HG03025 (cell line): ENCODE measurements at regions not wholly inside any gene's neighbourhood (a gene's known extent, or its start where the extent isn't known, plus 50 kb on each side); places are given as distances from the start of the nearest gene placed in this dataset.
A peak's percentile ranks its signal among the peaks of the same experiment; 100 is the strongest.

ENCODE experiments used
- ATAC-seq: cut with Tn5 transposase; IDR thresholded peaks from one replicate; pipeline ENCODE4 v1.9.1; 2021; ENCODE audit warnings: mild to moderate bottlenecking, moderate library complexity; ENCODE audit not compliant: unreplicated experiment, low FRiP score

DNA sequence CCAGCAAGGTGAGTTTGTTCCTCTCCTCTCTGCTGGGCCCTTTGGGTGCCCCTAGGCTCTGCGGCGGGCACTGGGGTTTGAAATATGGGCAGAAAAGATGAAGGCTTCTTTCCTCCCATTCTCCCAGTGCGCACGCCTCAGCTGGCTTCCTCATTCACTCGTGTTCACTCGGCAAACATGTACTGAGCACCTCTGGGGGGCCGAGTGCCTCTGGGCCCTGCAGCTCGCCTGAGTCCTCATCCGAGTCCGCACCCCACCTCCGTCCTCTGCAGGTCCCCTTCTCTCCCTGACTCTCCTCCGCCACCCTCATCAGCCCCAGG lies 98.5 kb upstream of the RUNX3 start:
- no peak for ATAC-seq

DNA sequence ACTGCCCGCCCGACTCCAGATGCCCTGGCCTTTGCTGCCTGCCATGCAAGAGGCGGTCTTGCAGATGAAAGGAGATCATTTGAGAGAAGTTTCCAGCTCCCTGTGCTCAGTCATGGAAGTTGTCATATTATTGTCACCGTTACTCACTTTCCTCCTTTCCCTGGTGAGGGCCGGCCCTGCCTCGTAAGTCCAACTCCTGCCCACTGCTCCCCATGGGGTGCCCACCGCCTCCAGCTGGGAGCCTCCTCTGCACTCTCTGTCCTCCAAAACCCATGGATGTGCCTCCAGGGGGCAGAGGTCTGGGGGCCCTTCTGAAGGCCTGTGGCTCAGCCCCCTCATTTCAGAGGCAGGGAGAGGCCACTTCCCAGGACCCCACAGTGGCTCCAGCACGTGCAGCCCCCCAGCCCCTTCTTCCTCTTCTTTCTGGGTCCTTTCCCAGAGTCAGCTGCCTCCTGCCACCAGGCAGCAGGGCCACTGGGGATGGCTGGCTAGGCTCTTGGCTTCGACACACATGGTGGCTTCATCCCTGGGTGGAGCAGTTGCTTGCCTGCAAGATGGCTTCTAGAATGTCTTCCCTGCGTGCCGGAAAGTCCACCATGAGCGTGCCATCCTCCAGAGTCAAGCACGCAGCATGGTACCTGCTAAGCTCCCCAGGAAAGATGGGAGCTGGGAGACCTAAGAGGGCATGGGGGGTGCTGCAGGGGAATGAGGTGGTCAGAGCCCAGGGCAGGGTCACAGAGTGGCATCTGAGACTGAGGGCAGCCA lies 97.9 kb upstream of the RUNX3 start:
- no peak for ATAC-seq

DNA sequence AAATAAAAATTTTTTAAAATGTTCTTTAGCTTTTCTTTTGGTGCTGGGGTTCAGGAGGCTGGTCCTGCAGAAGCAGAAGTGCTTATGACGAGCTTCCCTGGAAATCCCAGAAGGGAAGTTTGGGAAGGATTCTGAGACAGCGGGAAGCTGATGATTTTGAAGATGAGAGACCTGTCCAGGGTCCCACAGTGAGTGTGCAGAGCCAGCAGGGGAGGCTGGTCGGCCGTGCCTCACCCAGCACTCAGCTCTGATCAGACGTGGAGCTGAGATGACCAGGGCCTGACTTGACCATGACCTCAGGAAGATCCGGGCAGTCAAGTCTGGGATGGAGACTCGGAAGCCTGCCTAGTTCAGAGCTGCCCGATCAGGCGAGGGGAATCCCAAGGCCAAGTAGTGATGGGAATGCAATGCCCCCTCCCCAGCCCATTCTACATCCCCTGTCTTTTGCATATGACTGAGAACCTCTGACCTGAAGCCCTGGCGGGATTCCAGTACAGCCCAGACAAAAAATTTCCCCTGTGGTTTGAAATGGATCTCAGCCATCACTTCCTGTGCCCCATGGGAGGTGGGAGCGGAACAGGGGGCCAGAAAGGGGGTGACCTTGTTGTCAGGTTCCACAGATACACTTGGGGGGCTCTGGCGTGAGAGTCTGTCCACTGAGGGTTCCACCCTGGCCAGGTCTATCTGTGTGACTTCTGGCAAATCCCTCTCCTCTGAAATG lies 96.8 kb upstream of the RUNX3 start:
- ATAC-seq: no peak

DNA sequence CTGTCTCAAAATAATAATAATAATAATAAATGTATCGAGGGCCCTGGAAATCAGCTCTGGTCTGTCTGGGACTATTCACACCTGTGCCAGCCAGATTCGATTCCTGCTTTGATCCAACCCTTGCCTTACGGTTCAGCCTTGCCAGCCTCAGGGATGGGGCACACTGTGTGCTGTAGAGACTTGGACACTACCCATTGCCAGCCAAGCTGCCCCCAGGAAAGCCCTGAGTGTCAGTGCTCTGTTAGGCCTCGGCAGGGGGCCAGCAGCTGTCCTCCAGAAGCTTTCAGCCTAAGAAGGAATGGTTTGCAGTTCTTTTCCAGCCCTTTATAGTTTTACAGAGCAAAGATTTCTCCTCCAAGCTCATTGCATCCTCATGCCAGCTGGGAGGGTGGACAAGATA lies 96.2 kb upstream of the RUNX3 start:
- no peak for ATAC-seq

DNA sequence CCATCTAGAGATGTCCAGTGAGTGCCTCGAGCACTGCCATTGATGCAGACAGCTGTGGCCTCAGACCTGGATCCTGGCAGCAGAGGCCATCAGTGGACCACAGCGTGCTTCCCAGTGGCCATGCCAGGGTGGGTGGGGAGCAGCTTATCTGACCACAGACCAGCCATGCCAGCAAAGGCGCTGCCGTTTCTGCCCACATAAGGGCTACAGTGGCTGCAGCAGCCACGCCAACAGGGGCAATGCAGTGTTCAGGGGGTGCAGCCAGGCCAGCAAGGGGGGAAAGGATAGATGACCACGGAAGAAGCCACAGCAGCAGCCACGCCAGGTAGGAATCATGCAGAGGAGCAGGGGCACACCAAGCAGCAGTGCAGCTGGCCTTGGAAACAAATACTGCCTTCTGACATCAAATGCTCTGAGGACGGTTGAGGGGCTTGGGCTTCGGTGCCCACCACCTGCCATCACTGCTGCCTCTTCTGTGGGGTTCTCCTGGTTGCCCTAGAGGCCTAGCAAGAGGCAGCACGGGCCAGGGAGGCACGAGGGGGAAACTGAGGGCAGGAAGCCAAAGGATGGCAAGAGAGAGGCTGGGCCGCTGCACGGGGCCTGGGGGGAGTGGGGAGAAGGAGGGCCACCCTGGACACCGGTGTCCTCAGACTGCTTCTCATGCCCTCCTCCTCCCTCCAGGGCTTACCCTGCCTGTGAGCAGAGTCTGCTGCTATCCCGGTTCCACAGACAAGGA lies 94.7 kb upstream of the RUNX3 start:
- no peak for ATAC-seq

DNA sequence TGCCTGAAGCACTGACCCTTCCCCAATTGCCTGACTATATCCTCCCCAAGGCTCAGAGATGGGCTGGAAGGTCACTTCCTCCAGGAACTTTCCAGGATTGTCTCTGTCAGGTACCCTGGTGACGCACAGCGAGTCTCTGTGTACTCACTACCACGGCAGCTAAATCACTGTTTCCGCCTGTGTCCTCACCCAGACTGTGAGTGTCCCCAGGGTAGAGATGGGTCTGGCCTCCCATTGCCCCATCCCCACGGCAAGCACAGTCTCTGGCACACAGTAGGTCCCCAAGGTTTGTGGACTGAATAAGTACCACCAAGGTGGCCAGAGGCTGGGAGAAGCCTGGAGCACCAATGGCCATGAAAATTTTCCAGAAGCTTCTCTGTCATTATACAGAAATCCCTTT lies 93.8 kb upstream of the RUNX3 start:
- ATAC-seq: no peak

DNA sequence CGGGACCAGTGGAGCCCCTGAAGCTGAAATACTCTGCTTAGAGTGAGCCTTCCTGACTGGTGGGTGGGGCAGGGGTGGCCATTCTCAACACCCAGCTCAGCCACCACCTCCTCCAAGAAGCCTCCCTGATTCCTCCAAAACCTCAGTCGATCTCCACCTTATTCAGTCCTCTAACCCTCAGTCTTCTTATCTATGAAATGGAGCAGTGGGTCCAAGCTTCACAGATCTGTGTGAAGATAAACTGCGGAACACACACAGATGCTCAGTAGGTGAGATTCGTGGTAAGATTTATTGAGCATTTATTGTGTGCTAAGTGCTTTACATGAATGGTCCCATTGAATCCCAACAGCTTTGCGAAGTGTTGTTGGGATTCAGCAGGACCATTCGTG lies 93.1 kb upstream of the RUNX3 start:
- no peak for ATAC-seq

DNA sequence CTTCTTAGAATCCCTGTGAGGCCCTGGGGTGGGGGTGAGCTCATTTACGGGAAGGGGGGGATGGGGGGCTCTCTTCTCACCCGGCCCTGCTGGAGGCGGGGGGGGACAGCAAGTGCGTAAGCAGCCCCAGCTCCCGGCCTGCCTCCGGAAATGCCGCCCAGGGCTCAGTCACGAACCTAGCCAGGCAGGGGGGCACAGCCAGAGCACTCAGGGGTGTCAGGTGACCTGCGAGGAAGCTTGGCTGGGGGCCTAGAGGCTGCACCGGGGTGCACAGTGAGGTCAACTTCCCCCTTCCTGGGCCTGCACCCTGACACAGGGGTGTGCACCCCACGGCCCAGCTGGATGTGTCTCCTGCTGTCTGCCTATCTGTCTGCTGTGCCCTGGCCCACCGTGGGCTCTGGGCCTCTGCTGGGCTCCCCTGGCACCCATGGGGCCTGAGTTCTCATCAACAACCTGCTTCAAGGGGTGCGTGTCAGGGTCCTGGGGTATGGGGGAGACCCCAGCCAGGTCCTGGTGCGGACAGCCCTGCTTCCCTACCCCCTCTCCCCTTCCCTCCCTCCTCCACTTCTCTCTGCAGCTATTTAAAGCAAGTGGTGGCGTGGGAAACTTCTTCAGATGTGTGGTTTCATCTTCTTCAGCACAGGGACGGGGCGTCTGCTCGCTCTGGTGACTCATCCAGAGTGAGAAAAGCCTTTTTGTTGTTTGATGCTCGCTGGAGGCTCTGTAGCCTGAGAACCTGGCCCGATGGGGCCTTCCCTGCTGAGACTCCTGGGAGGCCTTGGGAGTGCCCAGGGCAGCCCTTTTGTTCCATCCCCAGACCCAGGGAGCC lies 92.5 kb upstream of the RUNX3 start:
- ATAC-seq: peak; percentile 47

DNA sequence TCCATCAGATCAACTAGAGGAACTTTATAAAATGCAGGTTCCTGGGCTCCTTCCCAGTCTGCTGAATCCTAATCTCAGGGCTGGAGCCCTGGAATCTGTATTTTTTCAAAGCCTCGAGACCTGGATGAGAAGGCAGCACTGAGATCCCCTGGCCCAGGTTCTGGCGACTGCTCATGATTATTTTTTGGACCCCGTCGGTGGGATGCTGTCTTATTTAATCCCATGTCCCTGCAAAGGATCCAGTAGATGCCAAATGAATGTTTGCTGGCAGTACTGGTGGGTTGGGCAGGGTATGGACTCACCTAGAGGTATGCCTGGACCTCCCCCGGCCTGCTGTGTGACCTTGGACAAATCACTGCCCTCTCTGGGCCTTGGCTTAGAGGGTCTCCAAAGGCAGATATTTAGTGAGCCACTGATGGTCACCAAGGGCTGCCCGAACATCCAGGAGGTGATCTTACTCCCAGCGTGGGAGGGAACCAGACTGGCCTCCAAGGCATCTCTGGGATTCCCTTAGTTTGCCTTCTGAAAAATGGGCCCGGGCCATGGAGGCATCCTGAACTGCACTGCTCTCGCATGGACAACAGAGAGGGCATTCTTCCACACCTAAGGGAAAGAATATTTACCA lies 91.6 kb upstream of the RUNX3 start:
- no peak for ATAC-seq

DNA sequence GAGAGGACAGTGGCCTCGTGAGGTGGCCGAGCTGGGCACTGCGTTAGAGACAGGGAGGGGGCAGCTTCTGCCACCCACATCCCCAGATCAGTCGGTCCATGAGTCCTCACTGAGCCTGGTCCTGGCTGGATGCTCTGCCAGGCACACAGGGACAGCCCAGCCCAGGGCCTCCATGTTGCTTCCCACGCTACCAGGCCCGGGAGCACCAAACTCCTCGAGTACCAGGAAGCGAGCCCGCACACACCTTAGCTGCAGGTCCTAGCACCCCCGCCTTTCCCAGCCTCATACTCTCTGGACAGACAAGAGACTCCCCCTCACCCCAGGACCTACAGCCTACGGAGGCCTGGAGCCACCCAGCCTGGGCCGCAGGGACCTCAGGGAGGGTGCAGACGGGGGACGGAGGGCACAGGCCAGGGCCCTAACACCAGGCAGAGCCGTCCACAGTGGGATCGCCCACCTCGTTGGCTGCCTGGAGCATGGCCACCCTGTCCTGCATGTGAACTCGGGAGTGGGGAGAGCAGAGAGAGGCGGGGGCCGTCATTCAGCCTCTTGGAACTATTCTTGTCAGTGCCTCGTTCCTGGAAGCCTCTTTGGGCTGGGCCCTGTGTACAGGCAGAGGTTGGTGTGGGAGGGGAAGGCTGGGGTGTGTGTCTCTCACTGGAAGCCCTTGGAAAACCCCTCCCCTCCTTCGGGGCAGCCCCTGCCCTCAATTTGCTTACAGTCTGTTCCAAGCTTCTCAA lies 90.9 kb upstream of the RUNX3 start:
- no peak for ATAC-seq

DNA sequence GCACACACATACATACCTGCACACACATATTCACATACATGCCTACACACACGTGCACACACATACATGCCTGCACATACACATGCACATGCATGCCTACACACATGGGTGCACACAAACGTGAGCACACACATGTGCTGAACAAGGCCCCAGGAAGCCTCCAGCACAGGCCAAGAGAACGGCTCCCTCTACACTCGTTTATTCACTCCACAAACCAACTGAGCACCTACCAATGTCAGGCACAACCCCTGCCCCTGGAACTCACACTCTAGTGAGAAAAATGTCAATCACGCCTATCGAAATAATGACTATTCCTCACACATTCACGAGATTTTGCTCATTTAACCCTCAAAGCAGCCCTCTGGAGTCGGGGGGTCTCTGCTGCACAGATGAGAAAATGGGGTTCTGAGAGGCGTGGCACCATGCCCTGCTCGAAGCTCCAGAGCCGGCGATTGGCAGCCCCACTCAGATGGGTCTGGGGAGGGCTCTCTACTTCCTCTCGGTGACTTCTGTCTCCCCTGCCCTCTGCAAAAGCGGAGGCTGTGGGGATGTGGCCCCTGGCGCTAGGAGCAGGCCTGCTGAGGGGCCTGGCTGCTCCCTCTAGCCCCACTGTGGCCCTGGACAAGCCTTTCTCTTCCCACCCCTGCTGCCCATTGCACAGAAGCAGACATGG lies 90.2 kb upstream of the RUNX3 start:
- no peak for ATAC-seq

DNA sequence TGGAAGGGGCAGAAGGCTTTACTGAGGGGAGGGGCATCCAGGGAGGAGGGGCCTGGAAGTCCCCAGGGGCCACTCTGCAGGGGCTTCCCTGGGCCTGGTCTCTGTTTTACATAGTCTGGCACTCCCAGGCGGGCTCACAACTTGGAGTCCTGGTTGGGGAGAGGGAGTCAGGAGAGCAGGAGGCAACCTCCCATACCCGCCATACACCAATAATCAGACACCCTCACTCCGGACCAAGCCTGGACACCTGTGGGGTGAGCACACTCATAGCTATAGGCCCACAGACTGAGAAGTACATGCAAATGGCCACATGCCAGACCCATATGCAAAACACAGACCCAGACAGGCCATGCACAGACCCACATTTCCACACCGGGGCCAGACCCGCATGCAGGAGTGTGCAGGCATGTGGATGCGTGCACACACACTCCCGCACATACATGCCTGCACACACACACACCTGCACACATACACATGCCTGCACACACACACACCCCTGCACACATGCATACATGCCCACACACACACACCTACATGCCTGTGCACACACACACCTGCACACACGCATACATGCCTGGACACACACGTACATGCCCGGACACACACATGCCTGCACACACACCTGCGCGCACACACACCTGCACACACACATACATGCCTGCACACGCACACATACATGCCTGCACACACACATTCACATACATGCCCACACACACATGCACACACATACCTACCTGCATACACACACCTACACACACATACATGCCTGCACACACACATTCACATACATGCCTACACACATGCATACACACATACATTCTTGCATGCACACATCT lies 89.5 kb upstream of the RUNX3 start:
- peak; percentile 42 for ATAC-seq

DNA sequence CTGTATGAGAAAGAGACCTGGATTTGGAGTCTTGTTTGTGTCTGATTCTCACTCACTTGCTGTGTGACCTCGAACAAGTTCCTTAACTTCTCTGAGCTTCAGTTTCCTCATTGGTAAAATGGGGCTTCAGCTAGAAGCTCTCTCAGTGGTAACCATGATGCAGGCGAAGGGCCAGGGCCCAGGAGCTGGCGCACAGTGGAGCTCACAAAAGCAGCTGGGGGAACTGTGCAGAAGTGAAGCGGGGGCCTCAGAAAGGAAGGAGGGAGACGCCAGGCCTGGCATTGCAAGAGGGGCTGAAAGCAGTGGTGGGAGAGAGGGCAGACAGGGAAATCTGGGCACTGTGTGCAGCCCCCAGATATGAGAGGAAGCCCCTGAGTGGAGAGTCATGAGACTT lies 88.9 kb upstream of the RUNX3 start:
- ATAC-seq: no peak

DNA sequence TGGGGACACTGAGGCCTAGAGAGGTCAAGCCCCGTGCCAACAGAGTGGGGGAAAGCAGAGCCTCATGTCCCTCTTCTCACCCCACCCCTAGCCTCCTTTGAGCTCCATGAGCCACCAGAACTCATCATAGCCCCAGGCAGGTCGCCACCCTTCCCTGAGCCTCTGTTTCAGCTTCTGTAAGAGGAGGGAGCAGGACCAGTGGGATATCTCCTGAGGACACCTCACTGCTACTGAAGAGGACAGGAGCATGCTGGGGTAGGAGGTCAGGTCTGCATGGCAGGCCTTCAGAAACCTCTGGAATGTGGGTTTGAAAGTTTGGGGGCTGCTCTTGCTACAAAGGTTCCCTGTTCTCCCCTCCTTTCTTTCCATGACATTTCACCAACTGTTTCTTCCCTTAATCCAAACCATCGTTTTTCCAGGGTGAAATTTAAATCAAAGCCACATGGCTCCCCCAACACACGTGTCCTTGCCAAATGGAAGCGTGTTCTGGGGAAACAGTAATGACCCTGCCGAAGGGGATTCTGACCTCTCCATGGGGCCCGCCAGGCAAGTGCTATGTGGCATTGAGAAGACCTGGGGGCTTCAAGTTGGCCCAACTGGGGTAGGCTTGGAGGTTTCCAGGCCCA lies 88.1 kb upstream of the RUNX3 start:
- no peak for ATAC-seq

DNA sequence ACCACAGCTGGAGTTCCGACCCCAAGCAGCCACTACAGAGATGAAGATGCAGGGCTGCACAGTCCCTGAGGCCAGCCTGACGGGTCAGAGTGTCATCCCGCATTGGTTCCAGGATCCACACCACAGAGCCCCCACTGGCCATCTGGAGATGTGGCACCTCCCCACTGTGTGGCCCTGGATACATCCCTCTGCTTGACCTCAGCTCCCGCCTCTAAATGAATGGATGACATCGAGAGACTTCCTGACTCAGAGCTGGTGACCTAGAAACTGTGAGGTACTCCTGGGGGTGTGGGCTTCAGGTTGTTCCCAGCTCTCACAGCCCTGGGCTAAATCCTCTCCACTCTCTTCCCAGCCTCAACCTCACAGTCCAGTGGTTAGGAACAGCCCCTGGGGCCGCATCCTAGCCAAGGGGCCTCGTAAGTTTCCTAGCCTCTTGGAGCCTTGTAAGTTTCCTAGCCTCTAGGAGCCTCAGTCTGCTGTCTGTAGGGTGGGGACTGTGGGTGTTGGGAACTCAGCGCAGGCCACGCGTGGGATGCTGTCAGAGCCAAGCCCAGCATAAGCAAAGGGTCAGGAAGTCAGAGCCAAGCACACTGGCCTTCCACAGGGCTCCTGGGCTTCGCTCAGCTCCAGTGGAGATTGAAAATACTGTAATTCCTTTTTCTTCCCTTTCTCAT lies 87.5 kb upstream of the RUNX3 start:
- no peak for ATAC-seq

DNA sequence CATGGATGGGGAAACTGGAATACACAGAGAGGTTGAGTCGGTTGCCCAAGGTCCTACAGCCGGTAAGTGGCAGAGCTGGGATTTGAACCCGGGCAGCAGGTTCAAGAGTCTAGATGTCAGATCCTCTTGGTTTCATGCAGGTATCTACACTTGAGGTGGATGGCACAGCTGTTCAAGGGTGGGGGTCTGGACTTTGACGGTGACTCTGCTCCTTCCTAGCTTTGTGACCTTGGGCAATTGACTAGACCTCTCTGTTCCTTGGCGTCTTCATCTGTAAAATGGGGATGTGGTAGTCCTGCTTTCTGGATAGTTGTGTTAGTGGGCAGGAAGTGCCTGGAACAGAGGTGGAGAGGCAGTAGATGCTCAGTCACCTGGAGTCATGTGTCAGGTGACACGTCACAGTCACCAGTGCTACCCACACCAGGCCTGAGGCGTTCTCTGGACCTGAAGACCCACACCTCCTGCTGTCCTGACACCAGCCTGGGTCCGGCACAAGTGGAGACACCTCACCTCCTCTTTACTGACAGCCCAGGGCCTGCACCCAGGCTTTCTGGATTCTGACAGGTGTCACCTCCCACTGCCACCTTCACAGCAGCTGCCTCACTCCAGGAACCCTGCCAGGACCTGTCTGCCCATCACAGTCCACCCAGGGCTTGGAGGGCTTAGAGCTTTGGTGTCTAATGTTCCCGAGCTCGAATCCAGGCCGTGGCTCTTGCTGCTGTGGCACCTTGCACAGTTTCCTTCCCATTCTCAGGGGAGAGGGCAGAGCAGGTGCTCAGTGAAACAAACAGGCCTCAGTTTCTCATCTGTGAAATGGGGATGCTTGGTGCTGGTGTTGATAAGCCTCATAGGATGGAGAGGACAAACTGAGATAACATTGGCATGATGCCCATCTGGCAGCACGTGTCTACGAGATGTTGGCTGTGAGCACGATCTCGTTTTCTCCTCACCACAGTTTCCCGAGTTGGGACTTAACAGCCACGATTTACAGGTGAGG lies 83.2 kb upstream of the RUNX3 start:
- no peak for ATAC-seq
